ENCODE measurements at regions not wholly inside any gene's neighbourhood (a gene's known extent, or its start where the extent isn't known, plus 50 kb on each side); places are given as distances from the start of the nearest gene placed in this dataset.
"Not testable (repeated sequence)": the region's sequence is repeated elsewhere in the genome, so short reads cannot be mapped to it uniquely, and the experiment has no call there.

DNA sequence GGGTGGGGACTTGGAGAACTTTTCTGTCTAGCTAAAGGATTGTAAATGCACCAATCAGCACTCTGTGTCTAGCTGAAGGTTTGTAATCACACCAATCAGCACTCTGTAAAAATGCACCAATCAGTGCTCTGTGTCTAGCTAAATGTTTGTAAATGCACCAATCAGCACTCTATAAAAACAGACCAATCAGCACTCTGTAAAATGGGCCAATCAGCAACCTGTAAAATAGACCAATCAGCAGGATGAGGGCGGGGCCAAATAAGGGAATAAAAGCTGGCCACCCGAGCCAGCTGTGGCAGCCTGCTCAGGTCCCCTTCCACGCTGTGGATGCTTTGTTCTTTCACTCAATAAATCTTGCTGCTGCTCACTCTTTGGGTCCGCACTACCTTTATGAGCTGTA is 69.5 kb upstream of the SLC25A36 start:
- not testable (repeated sequence) for H3K9me3 ChIP-seq (ENCODE audit: insufficient read depth, low read depth, low read length); H3K9ac ChIP-seq (ENCODE audit: low read depth, low read length); H3K4me1 ChIP-seq (ENCODE audit: insufficient read depth, low read length); H3K4me3 ChIP-seq (ENCODE audit: low read length); H3K27me3 ChIP-seq (ENCODE audit: insufficient read depth, low read length); H3K36me3 ChIP-seq (ENCODE audit: insufficient read depth, low read length); H3K27ac ChIP-seq (ENCODE audit: low read depth, low read length)
- 70% methylated on average over 4 of the region's 4 CpGs for WGBS

DNA sequence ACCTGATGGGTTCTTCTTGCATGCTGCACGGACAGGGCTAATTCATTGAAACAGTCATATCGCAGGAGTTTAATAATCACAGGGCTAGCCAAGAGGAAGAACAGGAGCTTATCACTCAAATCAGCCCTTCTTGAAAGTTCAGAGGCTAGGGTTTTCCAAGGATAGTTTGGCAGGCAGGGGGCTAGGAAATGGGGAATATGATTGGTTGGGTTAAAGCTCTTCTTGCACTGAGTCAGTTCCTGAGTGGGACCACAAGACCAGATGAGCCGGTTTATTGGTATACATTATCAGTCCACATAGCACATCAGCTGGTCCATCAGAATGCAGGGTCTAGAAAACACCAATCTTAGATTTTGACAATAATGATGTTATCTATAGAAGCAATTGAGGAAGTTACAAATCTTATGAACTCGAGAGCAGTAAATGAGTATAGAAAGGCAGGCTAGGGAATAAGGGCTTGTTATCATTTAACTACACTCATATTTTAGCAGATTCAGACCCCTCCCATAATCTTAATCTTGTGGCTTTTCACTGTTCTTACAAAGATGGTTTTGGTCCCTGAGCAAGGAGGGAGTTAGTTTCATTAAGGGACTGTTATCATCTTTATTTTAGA is 58.1 kb upstream of the SLC25A36 start:
- Histone ChIP-seq H3K27ac (ENCODE audit: low read depth, low read length) (no peak overlapping the region), H3K9me3 (ENCODE audit: insufficient read depth, low read depth, low read length) (peaks cover 12% of the 10 kb centered on the region; the same call in 1 of the 2 replicates), H3K4me1 (ENCODE audit: insufficient read depth, low read length) (no peaks in the 10 kb centered on the region), H3K4me3 (ENCODE audit: low read length) (no peak overlapping the region), H3K27me3 (ENCODE audit: insufficient read depth, low read length) (no peaks in the 10 kb centered on the region), H3K36me3 (ENCODE audit: insufficient read depth, low read length) (no peaks in the 10 kb centered on the region), H3K9ac (ENCODE audit: low read depth, low read length) (no peak overlapping the region)
- 92% methylated on average over 3 of the region's 4 CpGs for WGBS

DNA sequence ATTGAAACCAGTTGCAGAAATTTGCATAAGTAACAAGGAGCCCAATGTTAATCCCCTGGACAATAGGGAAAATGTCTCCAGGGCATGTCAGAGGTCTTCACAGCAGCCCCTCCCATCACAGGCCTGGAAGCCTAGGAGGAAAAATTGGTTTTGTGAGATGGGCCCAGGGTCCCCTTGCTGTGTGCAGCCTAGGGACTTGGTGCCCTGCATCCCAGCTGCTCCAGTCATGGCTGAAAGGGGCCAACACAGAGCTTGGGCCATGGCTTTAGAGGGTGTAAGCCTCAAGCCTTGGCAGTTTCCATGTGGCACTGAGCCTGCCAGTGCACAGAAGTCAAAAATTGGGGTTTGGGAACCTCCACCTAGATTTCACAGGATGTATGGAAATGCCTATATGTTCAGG is 55.9 kb upstream of the SLC25A36 start:
- H3K9ac ChIP-seq (ENCODE audit: low read depth, low read length); H3K4me3 ChIP-seq (ENCODE audit: low read length); H3K36me3 ChIP-seq (ENCODE audit: insufficient read depth, low read length); H3K27me3 ChIP-seq (ENCODE audit: insufficient read depth, low read length); H3K4me1 ChIP-seq (ENCODE audit: insufficient read depth, low read length); H3K27ac ChIP-seq (ENCODE audit: low read depth, low read length): not testable (repeated sequence)
- peaks cover 12% of the 10 kb centered on the region; the same call in 1 of the 2 replicates for H3K9me3 ChIP-seq (ENCODE audit: insufficient read depth, low read depth, low read length)
